GM23338 (cell line): ENCODE measurements at regions not wholly inside any gene's neighbourhood (a gene's known extent, or its start where the extent isn't known, plus 50 kb on each side); places are given as distances from the start of the nearest gene placed in this dataset.

Experiments
- ATAC-seq: fragments of 200-7000 bp; cut with Tn5 transposase; 3 replicates; pipeline ENCODE4 v1.9.1; 2020
- DNase-seq: peaks from one replicate; pipeline ENCODE4 v3.0.0-alpha.2; 2015; ENCODE audit warnings: low spot score
- H2AFZ ChIP-seq: fragments of 200-600 bp; sonication (generic); 2 replicates; pipeline ENCODE4 v1.8.0; 2016; ENCODE audit warnings: antibody characterized with exemption, mild to moderate bottlenecking, moderate library complexity
- H3F3A ChIP-seq: fragments of 200-600 bp; sonication (generic); replicated peaks from 2 replicates; pipeline ENCODE4 v1.8.0; 2017; ENCODE audit warnings: antibody characterized with exemption, mixed run types, low read depth
- H3K27ac ChIP-seq: fragments of 200-600 bp; sonication (generic); 2 replicates; pipeline ENCODE4 v1.6.1; 2016; ENCODE audit warnings: low read depth
- H3K27me3 ChIP-seq: fragments of 200-600 bp; sonication (generic); 2 replicates; pipeline ENCODE4 v1.8.0; 2016; ENCODE audit warnings: mild to moderate bottlenecking, mixed run types, moderate library complexity; ENCODE audit not compliant: insufficient read depth
- H3K36me3 ChIP-seq: fragments of 200-600 bp; sonication (generic); 2 replicates; pipeline ENCODE4 v1.8.0; 2016; ENCODE audit warnings: mild to moderate bottlenecking; ENCODE audit not compliant: insufficient read depth
- H3K4me1 ChIP-seq: fragments of 200-600 bp; sonication (generic); 2 replicates; pipeline ENCODE4 v1.8.0; 2016; ENCODE audit warnings: mild to moderate bottlenecking, moderate library complexity; ENCODE audit not compliant: insufficient read depth
- H3K4me2 ChIP-seq: fragments of 200-600 bp; sonication (generic); 2 replicates; pipeline ENCODE4 v1.7.1; 2017; ENCODE audit warnings: mixed run types
- H3K4me3 ChIP-seq: fragments of 200-600 bp; sonication (generic); 2 replicates; pipeline ENCODE4 v1.6.1; 2016; ENCODE audit warnings: mixed run types
- H3K79me2 ChIP-seq: fragments of 200-600 bp; sonication (generic); replicated peaks from 2 replicates; pipeline ENCODE4 v1.8.0; 2017; ENCODE audit warnings: mild to moderate bottlenecking; ENCODE audit not compliant: insufficient read depth
- H3K9me2 ChIP-seq: fragments of 200-600 bp; sonication (generic); 2 replicates; pipeline ENCODE4 v1.8.0; 2017; ENCODE audit not compliant: insufficient read depth
- H4K20me1 ChIP-seq: fragments of 200-600 bp; sonication (generic); replicated peaks from 2 replicates; pipeline ENCODE4 v1.8.0; 2017; ENCODE audit warnings: mild to moderate bottlenecking; ENCODE audit not compliant: insufficient read depth
- H3K27ac Mint-ChIP-seq: 2 replicates; pipeline ENCODE4 v1.8.0; 2020; ENCODE audit warnings: inconsistent platforms, mild to moderate bottlenecking, moderate library complexity, mixed read lengths
- H3K27me3 Mint-ChIP-seq: 3 replicates; pipeline ENCODE4 v1.8.0; 2022; ENCODE audit warnings: low read depth, mild to moderate bottlenecking, moderate library complexity, mixed read lengths, inconsistent platforms; ENCODE audit not compliant: insufficient read depth, poor library complexity
- H3K36me3 Mint-ChIP-seq: 3 replicates; pipeline ENCODE4 v1.8.0; 2021; ENCODE audit warnings: low read depth, mild to moderate bottlenecking, inconsistent platforms, moderate library complexity, mixed read lengths
- H3K4me1 Mint-ChIP-seq: 3 replicates; pipeline ENCODE4 v1.8.0; 2020; ENCODE audit warnings: mild to moderate bottlenecking, inconsistent platforms, mixed read lengths
- H3K4me3 Mint-ChIP-seq: 3 replicates; pipeline ENCODE4 v1.8.0; 2021; ENCODE audit warnings: moderate library complexity, mild to moderate bottlenecking, inconsistent platforms, mixed read lengths
- H3K9me3 Mint-ChIP-seq: 3 replicates; pipeline ENCODE4 v1.8.0; 2020; ENCODE audit warnings: moderate library complexity, mild to moderate bottlenecking, inconsistent platforms, mixed read lengths
- CREB1 ChIP-seq: fragments of 250-450 bp; sonication (Bioruptor Pico); IDR thresholded peaks from 2 replicates; pipeline ENCODE4 v1.5.0; 2020; ENCODE audit warnings: low read depth, mild to moderate bottlenecking, moderate library complexity
- CTCF ChIP-seq, 2 experiments: fragments of 200-600 bp in 1 of 2; sonication (generic) in 1 of 2; conservative IDR thresholded peaks; 2 replicates each; pipeline versions ENCODE4 v1.5.1 to v1.6.1; 2016 to 2017; ENCODE audit warnings: antibody characterized with exemption in 2 of 2, low read depth in 2 of 2, mild to moderate bottlenecking in 2 of 2, moderate library complexity in 1 of 2
- ETS1 ChIP-seq: IDR thresholded peaks from 2 replicates; pipeline ENCODE4 v1.6.1; 2016; ENCODE audit warnings: antibody characterized with exemption
- EZH2 ChIP-seq: fragments of 200-600 bp; sonication (generic); IDR thresholded peaks from one replicate; pipeline ENCODE4 v1.8.0; 2017; ENCODE audit warnings: antibody characterized with exemption, mild to moderate bottlenecking, low read depth; ENCODE audit not compliant: unreplicated experiment
- EZH2phosphoT487 ChIP-seq: fragments of 200-600 bp; sonication (generic); IDR thresholded peaks from one replicate; pipeline ENCODE4 v1.8.1; 2018; ENCODE audit warnings: antibody characterized with exemption; ENCODE audit not compliant: unreplicated experiment
- JUNB ChIP-seq: IDR thresholded peaks from one replicate; pipeline ENCODE4 v1.6.1; 2016; ENCODE audit warnings: antibody characterized with exemption; ENCODE audit not compliant: unreplicated experiment
- NANOG ChIP-seq: IDR thresholded peaks from 2 replicates; pipeline ENCODE4 v1.6.1; 2016; ENCODE audit warnings: antibody characterized with exemption, borderline replicate concordance
- POLR2AphosphoS5 ChIP-seq: IDR thresholded peaks from 2 replicates; pipeline ENCODE4 v1.6.1; 2016; ENCODE audit warnings: antibody characterized with exemption, low read depth
- STAT1 ChIP-seq: IDR thresholded peaks from one replicate; pipeline ENCODE4 v1.6.1; 2016; ENCODE audit warnings: antibody characterized with exemption; ENCODE audit not compliant: unreplicated experiment
- ZNF114 ChIP-seq: fragments of 250-450 bp; sonication (Bioruptor Pico); IDR thresholded peaks from 2 replicates; pipeline ENCODE4 v1.5.0; 2020; ENCODE audit warnings: mild to moderate bottlenecking, moderate library complexity
- ZNF331 ChIP-seq: fragments of 250-450 bp; sonication (Bioruptor Pico); IDR thresholded peaks from 2 replicates; pipeline ENCODE4 v1.5.0; 2020; ENCODE audit warnings: low read depth, mild to moderate bottlenecking, moderate library complexity
- TF ChIP-seq, protein P1 (sequence below): fragments of 250-450 bp; sonication (Bioruptor Pico); IDR thresholded peaks from 2 replicates; pipeline ENCODE4 v1.5.0; 2020; ENCODE audit warnings: mild to moderate bottlenecking, moderate library complexity
- TF ChIP-seq, protein P2 (sequence below): IDR thresholded peaks from one replicate; pipeline ENCODE4 v1.6.1; 2018; ENCODE audit warnings: antibody characterized with exemption; ENCODE audit not compliant: unreplicated experiment

- TF ChIP-seq STAT1 (no peak), EZH2 (no peak), ZNF331 (no peak), POLR2AphosphoS5 (no peak)
These were observed 214.4 kb upstream of the KCNG1 start (continued) for GRCh38 chr20:51237278-51237677.

- H2AFZ ChIP-seq: no peak overlapping the region
- H3K4me2 ChIP-seq: no peak overlapping the region
These were observed 213.5 kb upstream of the KCNG1 start for GRCh38 chr20:51236421-51236820.

More at GRCh38 chr20:51236421-51236820, 213.5 kb upstream of the KCNG1 start:
- Mint-ChIP-seq H3K27me3 (peaks cover 2% of the 10 kb centered on the region), H3K4me1 (peaks cover 9% of the 10 kb centered on the region), H3K9me3 (peaks cover 8% of the 10 kb centered on the region), H3K36me3 (no peaks in the 10 kb centered on the region), H3K4me3 (no peak overlapping the region), H3K27ac (no peak overlapping the region; the same call in 1 of the 2 replicates)
- H3K36me3 ChIP-seq: no peaks in the 10 kb centered on the region
- no peaks in the 10 kb centered on the region for H3K27me3 ChIP-seq
- H3K79me2 ChIP-seq: no peaks in the 10 kb centered on the region
- DNase-seq (no peak), ATAC-seq (no peak)
- no peaks in the 10 kb centered on the region for H3F3A ChIP-seq
- TF ChIP-seq STAT1: no peak
- TF ChIP-seq ZNF331: no peak
- TF ChIP-seq, protein P1, sequence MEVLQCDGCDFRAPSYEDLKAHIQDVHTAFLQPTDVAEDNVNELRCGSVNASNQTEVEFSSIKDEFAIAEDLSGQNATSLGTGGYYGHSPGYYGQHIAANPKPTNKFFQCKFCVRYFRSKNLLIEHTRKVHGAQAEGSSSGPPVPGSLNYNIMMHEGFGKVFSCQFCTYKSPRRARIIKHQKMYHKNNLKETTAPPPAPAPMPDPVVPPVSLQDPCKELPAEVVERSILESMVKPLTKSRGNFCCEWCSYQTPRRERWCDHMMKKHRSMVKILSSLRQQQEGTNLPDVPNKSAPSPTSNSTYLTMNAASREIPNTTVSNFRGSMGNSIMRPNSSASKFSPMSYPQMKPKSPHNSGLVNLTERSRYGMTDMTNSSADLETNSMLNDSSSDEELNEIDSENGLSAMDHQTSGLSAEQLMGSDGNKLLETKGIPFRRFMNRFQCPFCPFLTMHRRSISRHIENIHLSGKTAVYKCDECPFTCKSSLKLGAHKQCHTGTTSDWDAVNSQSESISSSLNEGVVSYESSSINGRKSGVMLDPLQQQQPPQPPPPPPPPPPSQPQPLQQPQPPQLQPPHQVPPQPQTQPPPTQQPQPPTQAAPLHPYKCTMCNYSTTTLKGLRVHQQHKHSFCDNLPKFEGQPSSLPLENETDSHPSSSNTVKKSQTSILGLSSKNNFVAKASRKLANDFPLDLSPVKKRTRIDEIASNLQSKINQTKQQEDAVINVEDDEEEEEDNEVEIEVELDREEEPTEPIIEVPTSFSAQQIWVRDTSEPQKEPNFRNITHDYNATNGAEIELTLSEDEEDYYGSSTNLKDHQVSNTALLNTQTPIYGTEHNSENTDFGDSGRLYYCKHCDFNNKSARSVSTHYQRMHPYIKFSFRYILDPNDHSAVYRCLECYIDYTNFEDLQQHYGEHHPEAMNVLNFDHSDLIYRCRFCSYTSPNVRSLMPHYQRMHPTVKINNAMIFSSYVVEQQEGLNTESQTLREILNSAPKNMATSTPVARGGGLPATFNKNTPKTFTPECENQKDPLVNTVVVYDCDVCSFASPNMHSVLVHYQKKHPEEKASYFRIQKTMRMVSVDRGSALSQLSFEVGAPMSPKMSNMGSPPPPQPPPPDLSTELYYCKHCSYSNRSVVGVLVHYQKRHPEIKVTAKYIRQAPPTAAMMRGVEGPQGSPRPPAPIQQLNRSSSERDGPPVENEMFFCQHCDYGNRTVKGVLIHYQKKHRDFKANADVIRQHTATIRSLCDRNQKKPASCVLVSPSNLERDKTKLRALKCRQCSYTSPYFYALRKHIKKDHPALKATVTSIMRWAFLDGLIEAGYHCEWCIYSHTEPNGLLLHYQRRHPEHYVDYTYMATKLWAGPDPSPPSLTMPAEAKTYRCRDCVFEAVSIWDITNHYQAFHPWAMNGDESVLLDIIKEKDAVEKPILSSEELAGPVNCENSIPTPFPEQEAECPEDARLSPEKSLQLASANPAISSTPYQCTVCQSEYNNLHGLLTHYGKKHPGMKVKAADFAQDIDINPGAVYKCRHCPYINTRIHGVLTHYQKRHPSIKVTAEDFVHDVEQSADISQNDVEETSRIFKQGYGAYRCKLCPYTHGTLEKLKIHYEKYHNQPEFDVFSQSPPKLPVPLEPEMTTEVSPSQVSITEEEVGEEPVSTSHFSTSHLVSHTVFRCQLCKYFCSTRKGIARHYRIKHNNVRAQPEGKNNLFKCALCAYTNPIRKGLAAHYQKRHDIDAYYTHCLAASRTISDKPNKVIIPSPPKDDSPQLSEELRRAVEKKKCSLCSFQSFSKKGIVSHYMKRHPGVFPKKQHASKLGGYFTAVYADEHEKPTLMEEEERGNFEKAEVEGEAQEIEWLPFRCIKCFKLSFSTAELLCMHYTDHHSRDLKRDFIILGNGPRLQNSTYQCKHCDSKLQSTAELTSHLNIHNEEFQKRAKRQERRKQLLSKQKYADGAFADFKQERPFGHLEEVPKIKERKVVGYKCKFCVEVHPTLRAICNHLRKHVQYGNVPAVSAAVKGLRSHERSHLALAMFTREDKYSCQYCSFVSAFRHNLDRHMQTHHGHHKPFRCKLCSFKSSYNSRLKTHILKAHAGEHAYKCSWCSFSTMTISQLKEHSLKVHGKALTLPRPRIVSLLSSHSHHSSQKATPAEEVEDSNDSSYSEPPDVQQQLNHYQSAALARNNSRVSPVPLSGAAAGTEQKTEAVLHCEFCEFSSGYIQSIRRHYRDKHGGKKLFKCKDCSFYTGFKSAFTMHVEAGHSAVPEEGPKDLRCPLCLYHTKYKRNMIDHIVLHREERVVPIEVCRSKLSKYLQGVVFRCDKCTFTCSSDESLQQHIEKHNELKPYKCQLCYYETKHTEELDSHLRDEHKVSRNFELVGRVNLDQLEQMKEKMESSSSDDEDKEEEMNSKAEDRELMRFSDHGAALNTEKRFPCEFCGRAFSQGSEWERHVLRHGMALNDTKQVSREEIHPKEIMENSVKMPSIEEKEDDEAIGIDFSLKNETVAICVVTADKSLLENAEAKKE (CRISPR knock-in tag): no peak
- TF ChIP-seq, protein P2, sequence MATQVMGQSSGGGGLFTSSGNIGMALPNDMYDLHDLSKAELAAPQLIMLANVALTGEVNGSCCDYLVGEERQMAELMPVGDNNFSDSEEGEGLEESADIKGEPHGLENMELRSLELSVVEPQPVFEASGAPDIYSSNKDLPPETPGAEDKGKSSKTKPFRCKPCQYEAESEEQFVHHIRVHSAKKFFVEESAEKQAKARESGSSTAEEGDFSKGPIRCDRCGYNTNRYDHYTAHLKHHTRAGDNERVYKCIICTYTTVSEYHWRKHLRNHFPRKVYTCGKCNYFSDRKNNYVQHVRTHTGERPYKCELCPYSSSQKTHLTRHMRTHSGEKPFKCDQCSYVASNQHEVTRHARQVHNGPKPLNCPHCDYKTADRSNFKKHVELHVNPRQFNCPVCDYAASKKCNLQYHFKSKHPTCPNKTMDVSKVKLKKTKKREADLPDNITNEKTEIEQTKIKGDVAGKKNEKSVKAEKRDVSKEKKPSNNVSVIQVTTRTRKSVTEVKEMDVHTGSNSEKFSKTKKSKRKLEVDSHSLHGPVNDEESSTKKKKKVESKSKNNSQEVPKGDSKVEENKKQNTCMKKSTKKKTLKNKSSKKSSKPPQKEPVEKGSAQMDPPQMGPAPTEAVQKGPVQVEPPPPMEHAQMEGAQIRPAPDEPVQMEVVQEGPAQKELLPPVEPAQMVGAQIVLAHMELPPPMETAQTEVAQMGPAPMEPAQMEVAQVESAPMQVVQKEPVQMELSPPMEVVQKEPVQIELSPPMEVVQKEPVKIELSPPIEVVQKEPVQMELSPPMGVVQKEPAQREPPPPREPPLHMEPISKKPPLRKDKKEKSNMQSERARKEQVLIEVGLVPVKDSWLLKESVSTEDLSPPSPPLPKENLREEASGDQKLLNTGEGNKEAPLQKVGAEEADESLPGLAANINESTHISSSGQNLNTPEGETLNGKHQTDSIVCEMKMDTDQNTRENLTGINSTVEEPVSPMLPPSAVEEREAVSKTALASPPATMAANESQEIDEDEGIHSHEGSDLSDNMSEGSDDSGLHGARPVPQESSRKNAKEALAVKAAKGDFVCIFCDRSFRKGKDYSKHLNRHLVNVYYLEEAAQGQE: no peak
- TF ChIP-seq NANOG: no peak
- no peak for TF ChIP-seq EZH2
- TF ChIP-seq ETS1: no peak
- TF ChIP-seq CTCF (conservative IDR thresholded peaks at IDR 0.05; ENCODE audit: low read depth in 2 of 2): no peak
- TF ChIP-seq CREB1 (CRISPR knock-in tag): no peak
- no peak for TF ChIP-seq ZNF114 (CRISPR knock-in tag)
- TF ChIP-seq EZH2phosphoT487: no peak
- no peak for TF ChIP-seq JUNB
- no peak for TF ChIP-seq POLR2AphosphoS5
- no peak overlapping the region for H3K4me3 ChIP-seq
- H3K4me1 ChIP-seq: no peaks in the 10 kb centered on the region; the same call in 1 of the 2 replicates
- no peaks in the 10 kb centered on the region for H4K20me1 ChIP-seq
- no peak overlapping the region for H3K27ac ChIP-seq
- no peaks in the 10 kb centered on the region for H3K9me2 ChIP-seq
